H9 (cell line): ENCODE measurements at regions not wholly inside any gene's neighbourhood (a gene's known extent, or its start where the extent isn't known, plus 50 kb on each side); places are given as distances from the start of the nearest gene placed in this dataset.

Experiments
- DNase-seq: peaks from one replicate; pipeline ENCODE4 v3.0.0-alpha.2; 2017
- H2AFZ ChIP-seq: one replicate; pipeline ENCODE4 v1.6.1; 2013; ENCODE audit warnings: mild to moderate bottlenecking, low read length, control low read depth, moderate library complexity
- H2AK5ac ChIP-seq: 2 replicates; pipeline ENCODE4 v1.6.1; 2013; ENCODE audit warnings: low read length, control low read depth, mixed read lengths; ENCODE audit not compliant: insufficient read length
- H2BK120ac ChIP-seq: one replicate; pipeline ENCODE4 v1.6.1; 2013; ENCODE audit warnings: low read depth, mild to moderate bottlenecking, low read length, control low read depth, inconsistent platforms; ENCODE audit not compliant: poor library complexity, severe bottlenecking
- H2BK12ac ChIP-seq: 2 replicates; pipeline ENCODE4 v1.6.1; 2013; ENCODE audit warnings: low read length, control low read depth, mixed read lengths, low read depth; ENCODE audit not compliant: insufficient read length
- H2BK15ac ChIP-seq: 2 replicates; pipeline ENCODE4 v1.6.1; 2013; ENCODE audit warnings: low read depth, low read length, control low read depth
- H2BK20ac ChIP-seq: one replicate; pipeline ENCODE4 v1.6.1; 2013; ENCODE audit warnings: low read depth, mild to moderate bottlenecking, low read length, control low read depth, inconsistent platforms; ENCODE audit not compliant: poor library complexity, severe bottlenecking
- H2BK5ac ChIP-seq: 2 replicates; pipeline ENCODE4 v1.6.1; 2013; ENCODE audit warnings: low read length, control low read depth, mixed read lengths; ENCODE audit not compliant: insufficient read length
- H3K14ac ChIP-seq: 2 replicates; pipeline ENCODE4 v1.6.1; 2013; ENCODE audit warnings: low read length, control low read depth; ENCODE audit not compliant: insufficient read depth
- H3K18ac ChIP-seq: 2 replicates; pipeline ENCODE4 v1.6.1; 2013; ENCODE audit warnings: low read depth, mild to moderate bottlenecking, mixed read lengths, low read length, control low read depth; ENCODE audit not compliant: insufficient read length
- H3K23ac ChIP-seq: 2 replicates; pipeline ENCODE4 v1.6.1; 2013; ENCODE audit warnings: low read length, control low read depth, mixed read lengths, low read depth; ENCODE audit not compliant: insufficient read length
- H3K23me2 ChIP-seq: 2 replicates; pipeline ENCODE4 v1.6.1; 2013; ENCODE audit warnings: low read depth, mild to moderate bottlenecking, mixed read lengths, low read length, control low read depth; ENCODE audit not compliant: insufficient read length, poor library complexity, severe bottlenecking
- H3K27ac ChIP-seq: 2 replicates; pipeline ENCODE4 v1.5.1; 2013; ENCODE audit warnings: low read length, control low read depth, mixed read lengths, low read depth; ENCODE audit not compliant: insufficient read length
- H3K27me3 ChIP-seq: 2 replicates; pipeline ENCODE4 v1.6.1; 2013; ENCODE audit warnings: low read length, control low read depth, inconsistent platforms; ENCODE audit not compliant: insufficient read depth
- H3K4ac ChIP-seq: 2 replicates; pipeline ENCODE4 v1.6.1; 2013; ENCODE audit warnings: low read depth, mild to moderate bottlenecking, control low read depth, inconsistent platforms, low read length, moderate library complexity
- H3K4me1 ChIP-seq: 2 replicates; pipeline ENCODE4 v1.6.1; 2013; ENCODE audit warnings: low read length, control low read depth, inconsistent platforms; ENCODE audit not compliant: insufficient read depth
- H3K4me2 ChIP-seq: 2 replicates; pipeline ENCODE4 v1.6.1; 2013; ENCODE audit warnings: low read length, control low read depth, mixed read lengths; ENCODE audit not compliant: insufficient read length, insufficient read depth
- H3K56ac ChIP-seq: 2 replicates; pipeline ENCODE4 v1.6.1; 2013; ENCODE audit warnings: low read depth, mild to moderate bottlenecking, mixed read lengths, low read length, control low read depth; ENCODE audit not compliant: insufficient read length
- H3K79me1 ChIP-seq: 2 replicates; pipeline ENCODE4 v1.6.1; 2013; ENCODE audit warnings: low read depth, mild to moderate bottlenecking, moderate library complexity, low read length, control low read depth, inconsistent platforms; ENCODE audit not compliant: insufficient read depth, poor library complexity, severe bottlenecking
- H3K79me2 ChIP-seq: 2 replicates; pipeline ENCODE4 v1.6.1; 2013; ENCODE audit warnings: low read length, control low read depth, inconsistent platforms; ENCODE audit not compliant: insufficient read depth
- H3K9ac ChIP-seq: 2 replicates; pipeline ENCODE4 v1.6.1; 2013; ENCODE audit warnings: low read length, control low read depth, mixed read lengths; ENCODE audit not compliant: insufficient read length; ENCODE audit errors: extremely low read depth
- H3K9me3 ChIP-seq: one replicate; pipeline ENCODE4 v1.6.1; 2013; ENCODE audit warnings: low read depth, low read length, inconsistent platforms; ENCODE audit not compliant: control insufficient read depth
- H3T11ph ChIP-seq: one replicate; pipeline ENCODE4 v1.6.1; 2013; ENCODE audit warnings: mild to moderate bottlenecking, low read length, control low read depth, inconsistent platforms
- H4K20me1 ChIP-seq: one replicate; pipeline ENCODE4 v1.6.1; 2013; ENCODE audit not compliant: control insufficient read depth, insufficient read length, insufficient read depth
- H4K5ac ChIP-seq: 2 replicates; pipeline ENCODE4 v1.6.1; 2013; ENCODE audit warnings: low read depth, mild to moderate bottlenecking, mixed read lengths, low read length, control low read depth; ENCODE audit not compliant: insufficient read length
- H4K8ac ChIP-seq: replicated peaks from 2 replicates; pipeline ENCODE4 v1.6.1; 2013; ENCODE audit warnings: low read length, control low read depth, mixed read lengths, low read depth; ENCODE audit not compliant: insufficient read length
- H4K91ac ChIP-seq: 2 replicates; pipeline ENCODE4 v1.6.1; 2013; ENCODE audit warnings: low read depth, mild to moderate bottlenecking, moderate library complexity, mixed read lengths, low read length, control low read depth; ENCODE audit not compliant: insufficient read length
- H3K27ac Mint-ChIP-seq, 3 experiments: 2 replicates in 2 of 3; 3 replicates in 1 of 3; pipeline ENCODE4 v1.8.0; 2020 to 2021; ENCODE audit warnings: mixed read lengths in 3 of 3, mild to moderate bottlenecking in 1 of 3, moderate library complexity in 1 of 3
- H3K27me3 Mint-ChIP-seq: 2 replicates; pipeline ENCODE4 v1.8.0; 2021; ENCODE audit warnings: low read depth, mild to moderate bottlenecking, moderate library complexity, mixed read lengths
- H3K36me3 Mint-ChIP-seq, 3 experiments: 2 replicates in 2 of 3; 3 replicates in 1 of 3; pipeline ENCODE4 v1.8.0; 2020 to 2021; ENCODE audit warnings: low read depth in 3 of 3, mixed read lengths in 3 of 3; ENCODE audit not compliant: insufficient read depth in 1 of 3
- H3K4me1 Mint-ChIP-seq, 2 experiments: 2 replicates each; pipeline ENCODE4 v1.8.0; 2020; ENCODE audit warnings: mixed read lengths in 2 of 2
- H3K4me3 Mint-ChIP-seq, 2 experiments: 2 replicates in 1 of 2; 3 replicates in 1 of 2; pipeline ENCODE4 v1.8.0; 2020 to 2021; ENCODE audit warnings: mild to moderate bottlenecking in 2 of 2, mixed read lengths in 2 of 2, moderate library complexity in 1 of 2
- H3K9me3 Mint-ChIP-seq, 2 experiments: 2 replicates in 1 of 2; 3 replicates in 1 of 2; pipeline ENCODE4 v1.8.0; 2020; ENCODE audit warnings: mild to moderate bottlenecking in 2 of 2, mixed read lengths in 2 of 2, moderate library complexity in 1 of 2
- CTCF ChIP-seq: fragments of 200-600 bp; sonication (generic); conservative IDR thresholded peaks from 3 replicates; pipeline ENCODE4 v1.8.0; 2021; ENCODE audit warnings: antibody characterized with exemption, mild to moderate bottlenecking
- WGBS: extraction: QIAGEN DNeasy Blood & Tissue Kit; methylation state at CpG from one replicate; pipeline ENCODE4 v1.1.7; 2013; ENCODE audit warnings: missing lambda C conversion rate, low lambda C conversion rate, mixed read lengths; ENCODE audit not compliant: insufficient read length; ENCODE audit errors: extremely low coverage; 5-methylcytosine and 5-hydroxymethylcytosine counted together

GRCh38 chr6:147811913-147812629 lies 303.6 kb downstream of the SAMD5 start:
- H3K9me3 Mint-ChIP-seq: no peaks in the 10 kb centered on the region; a peak in 1 of 5 replicates
- Histone ChIP-seq H2AFZ (no peak overlapping the region), H3K4ac (no peak overlapping the region), H2AK5ac (no peak overlapping the region), H2BK12ac (no peak overlapping the region), H3K9ac (no peak overlapping the region), H4K5ac (no peak overlapping the region), H4K20me1 (no peaks in the 10 kb centered on the region), H3K14ac (no peak overlapping the region), H3K27me3 (no peaks in the 10 kb centered on the region), H3K4me1 (no peaks in the 10 kb centered on the region), H4K8ac (no peak overlapping the region), H3T11ph (no peak overlapping the region), H3K56ac (no peak overlapping the region), H4K91ac (no peak overlapping the region), H3K27ac (no peak overlapping the region), H3K79me1 (no peaks in the 10 kb centered on the region), H3K23me2 (no peaks in the 10 kb centered on the region), H2BK20ac (no peak overlapping the region), H3K23ac (no peak overlapping the region), H2BK15ac (no peak overlapping the region), H2BK5ac (no peak overlapping the region), H2BK120ac (no peak overlapping the region), H3K9me3 (no peaks in the 10 kb centered on the region), H3K4me2 (no peak overlapping the region), H3K18ac (no peak overlapping the region), H3K79me2 (no peaks in the 10 kb centered on the region)
- no peaks in the 10 kb centered on the region for H3K36me3 Mint-ChIP-seq
- H3K27me3 Mint-ChIP-seq: no peaks in the 10 kb centered on the region; the same call in 1 of the 2 replicates
- no CpG with 5 or more reads among the region's 6 CpGs for whole genome bisulfite sequencing
- H3K27ac Mint-ChIP-seq: no peak overlapping the region; a peak in 1 of 7 replicates
- no peak overlapping the region for H3K4me3 Mint-ChIP-seq
- DNase-seq: no peak
- no peak for TF ChIP-seq CTCF
- no peaks in the 10 kb centered on the region for H3K4me1 Mint-ChIP-seq
